HG02938 (cell line): ENCODE measurements at regions not wholly inside any gene's neighbourhood (a gene's known extent, or its start where the extent isn't known, plus 50 kb on each side); places are given as distances from the start of the nearest gene placed in this dataset.
"Not testable (repeated sequence)": the region's sequence is repeated elsewhere in the genome, so short reads cannot be mapped to it uniquely, and the experiment has no call there.

Experiments used
- ATAC-seq: cut with Tn5 transposase; IDR thresholded peaks from one replicate; pipeline ENCODE4 v1.9.1; 2021; ENCODE audit warnings: mild to moderate bottlenecking, moderate library complexity; ENCODE audit not compliant: unreplicated experiment

DNA sequence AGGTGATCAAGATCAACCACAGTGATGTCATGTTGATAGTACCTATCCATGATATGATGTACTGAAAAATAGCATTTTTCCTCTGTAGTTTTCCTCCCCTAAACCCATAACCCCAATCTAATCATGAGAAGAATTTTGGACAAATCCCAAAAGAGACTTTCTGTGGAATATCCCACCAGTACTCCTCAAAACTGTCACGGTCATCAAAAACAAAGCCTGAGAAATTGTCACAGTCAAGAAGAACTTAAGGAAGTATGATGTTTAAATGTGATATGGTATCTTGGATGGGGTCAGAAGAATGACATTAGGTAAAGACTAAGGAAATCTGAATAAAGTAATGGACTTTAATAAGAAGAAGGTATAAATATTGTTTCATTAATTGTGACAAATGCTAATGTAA lies 248.8 kb downstream of the RMST start:
- ATAC-seq: no peak

DNA sequence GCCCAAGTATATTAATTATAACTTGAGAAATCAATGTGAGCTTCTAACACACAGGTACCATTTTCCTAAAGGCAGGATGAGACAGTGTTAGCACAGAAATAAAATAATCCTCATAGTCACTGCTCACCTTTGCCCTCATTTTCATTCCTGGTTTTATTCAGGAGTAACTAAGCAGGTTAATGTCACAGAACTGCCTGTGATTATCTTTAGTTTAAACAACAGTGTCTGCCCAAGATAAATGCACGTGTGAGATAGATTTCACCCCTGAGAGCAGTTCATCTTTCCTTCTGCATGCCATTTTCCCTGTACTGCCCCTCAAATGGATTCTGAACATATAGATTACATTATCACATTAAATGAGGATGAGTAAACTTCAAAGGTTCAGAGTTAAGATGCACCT lies 250.7 kb downstream of the RMST start:
- ATAC-seq: no peak

DNA sequence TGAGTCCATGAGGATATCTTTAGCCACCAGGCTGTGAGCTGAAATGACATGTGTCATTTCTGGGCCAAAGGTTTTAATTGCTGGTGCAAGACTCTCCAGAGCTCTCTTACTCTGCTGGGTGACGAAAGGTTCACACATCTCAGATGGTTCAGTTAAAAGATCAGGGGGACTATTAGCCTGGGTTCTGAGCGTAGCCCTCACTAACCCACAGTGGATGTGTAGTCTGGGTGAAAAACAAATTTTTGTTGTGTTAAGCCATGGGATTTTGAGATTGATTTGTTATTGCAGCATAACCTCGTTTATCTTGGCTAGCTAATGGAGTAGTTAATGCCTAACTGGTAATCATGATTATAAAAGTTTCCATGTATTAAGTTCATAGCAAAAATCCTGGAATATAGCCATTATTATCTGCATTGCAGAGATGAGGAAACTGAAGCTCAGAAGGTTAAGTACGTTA lies 251.5 kb downstream of the RMST start:
- no peak for ATAC-seq

DNA sequence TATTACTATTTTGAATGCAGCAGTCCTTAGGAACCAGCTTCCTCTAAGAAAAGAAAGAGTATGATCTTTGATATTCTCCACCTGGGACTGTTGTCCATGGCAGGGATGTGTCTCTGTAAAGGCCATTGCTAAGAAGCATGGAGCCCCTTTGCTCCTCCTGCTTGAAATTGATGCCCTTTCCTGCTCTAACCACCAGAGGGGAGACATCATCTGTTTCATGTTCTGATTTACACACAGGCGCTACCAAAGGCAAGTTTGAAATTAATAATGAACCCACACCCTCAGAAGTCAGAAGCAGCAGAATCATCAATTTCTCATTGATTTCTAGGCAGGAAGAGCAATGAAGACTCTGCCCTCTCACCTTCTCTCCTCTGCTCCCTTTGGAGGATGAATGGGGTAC lies 253.8 kb downstream of the RMST start:
- no peak for ATAC-seq

DNA sequence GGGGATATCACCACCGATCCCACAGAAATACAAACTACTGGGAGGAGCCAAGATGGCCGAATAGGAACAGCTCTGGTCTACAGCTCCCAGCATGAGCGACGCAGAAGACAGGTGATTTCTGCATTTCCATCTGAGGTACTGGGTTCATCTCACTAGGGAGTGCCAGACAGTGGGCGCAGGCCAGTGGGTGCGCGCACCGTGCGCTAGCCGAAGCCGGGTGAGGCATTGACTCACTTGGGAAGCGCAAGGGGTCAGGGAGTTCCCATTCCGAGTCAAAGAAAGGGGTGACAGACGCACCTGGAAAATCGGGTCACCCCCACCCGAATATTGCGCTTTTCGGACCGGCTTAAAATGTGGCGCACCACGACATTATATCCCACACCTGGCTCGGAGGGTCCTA lies 261.2 kb downstream of the RMST start:
- ATAC-seq: not testable (repeated sequence)

DNA sequence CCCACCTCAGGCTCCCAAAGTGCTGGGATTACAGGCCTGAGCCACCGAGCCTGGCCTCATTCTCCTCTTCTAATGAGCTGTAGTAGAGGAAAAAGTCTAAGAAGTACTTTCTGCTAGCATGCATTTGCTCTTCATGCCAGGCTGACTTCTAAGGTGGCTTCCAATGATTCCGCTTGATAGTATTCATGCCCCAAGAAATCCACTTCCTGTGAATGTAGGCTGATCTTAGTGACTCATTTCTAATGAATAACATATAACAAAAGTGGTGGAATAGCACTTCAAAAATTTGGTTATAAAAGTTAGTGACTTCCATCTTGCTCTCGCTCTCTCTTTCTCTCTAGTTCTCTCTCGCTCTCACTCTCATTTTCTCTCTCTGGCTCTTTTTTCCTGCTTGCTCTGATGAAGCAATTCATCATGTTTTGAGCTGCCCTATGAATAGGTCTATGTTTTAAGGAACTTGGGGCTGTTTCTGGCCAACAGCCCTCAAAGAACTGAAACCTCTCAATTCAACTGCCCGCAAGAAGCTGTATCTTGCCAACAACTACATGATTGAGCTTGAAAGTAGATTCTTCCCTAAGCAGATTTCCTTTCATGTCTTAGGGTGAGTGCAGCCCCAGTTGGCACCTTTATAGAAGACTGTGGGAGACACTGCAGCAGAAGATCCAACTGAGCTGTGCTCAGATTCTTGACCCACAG lies 282.9 kb downstream of the RMST start:
- ATAC-seq: no peak

DNA sequence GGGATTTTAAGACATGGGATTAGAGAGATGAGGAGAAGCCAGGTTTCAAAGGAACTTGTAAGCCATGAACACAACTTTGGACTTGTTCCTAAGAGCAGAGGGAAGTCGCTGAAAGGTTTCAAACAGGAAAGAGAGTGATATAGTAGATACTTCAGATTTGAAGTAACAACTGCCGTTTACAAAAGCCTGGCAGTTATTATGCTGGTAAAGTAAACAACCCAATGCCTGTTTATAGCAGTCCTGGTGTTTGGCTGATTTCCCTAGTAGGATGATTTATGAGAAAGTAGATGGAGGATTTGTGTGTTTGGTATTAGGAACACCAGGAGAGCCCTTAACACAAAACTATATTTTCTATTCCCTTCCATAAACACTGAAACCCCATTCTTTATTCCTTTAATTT lies 285.7 kb downstream of the RMST start:
- no peak for ATAC-seq

DNA sequence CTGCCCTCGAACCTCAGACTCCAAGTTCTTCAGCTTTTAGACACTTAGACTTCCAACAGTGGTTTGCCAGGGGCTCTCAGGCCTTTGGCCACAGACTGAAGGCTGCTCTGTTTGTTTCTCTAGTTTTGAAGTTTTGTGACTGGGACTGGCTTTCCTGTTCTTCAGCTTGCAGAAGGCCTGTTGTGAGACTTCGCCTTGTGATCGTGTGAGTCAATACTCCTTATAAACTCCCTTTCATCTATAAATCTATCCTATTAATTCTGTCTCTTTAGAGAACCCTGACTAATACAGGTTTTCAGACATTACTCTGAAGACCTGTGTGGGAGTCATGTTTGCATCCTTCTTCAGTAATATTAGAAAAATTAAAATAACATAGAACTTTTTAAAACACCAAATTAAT lies 289.1 kb downstream of the RMST start:
- ATAC-seq: no peak

DNA sequence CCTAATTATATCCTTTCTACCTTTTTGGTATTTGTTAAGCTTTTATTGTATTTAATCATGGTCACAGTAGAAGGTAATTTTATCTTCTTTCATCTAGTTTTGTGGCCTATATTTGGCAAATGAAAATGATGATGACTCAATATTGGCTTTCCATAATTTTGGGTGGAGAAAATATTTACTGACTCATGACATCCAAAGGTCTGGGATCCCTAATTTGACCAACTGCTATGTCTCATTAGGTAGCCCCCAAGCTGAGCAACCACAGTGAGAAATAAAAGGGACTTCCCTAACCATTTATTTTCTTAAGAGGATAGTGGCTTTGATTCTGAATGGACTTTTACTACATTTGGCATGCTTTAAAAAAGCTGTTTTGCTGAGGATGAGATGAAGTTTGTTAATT lies 289.5 kb downstream of the RMST start:
- ATAC-seq: no peak

DNA sequence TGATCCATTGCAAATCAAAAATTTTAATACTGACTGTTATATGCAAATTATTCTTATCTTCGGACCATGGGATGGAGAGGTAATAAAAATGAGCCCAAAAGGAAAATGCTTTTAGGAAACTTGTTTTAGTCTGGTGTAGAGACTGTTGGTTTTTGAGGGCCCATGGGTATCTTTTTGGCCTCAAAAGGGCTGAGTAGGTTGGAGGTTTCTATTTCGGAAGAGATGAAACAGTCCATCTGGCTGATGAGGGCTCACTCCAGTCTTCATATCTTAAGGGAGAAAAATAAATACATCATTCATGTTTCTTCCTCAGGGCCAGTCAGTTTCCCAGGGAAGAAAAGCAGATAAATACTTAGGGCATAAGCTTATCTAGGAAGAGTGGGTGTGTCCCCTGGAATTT lies 290.7 kb downstream of the RMST start:
- ATAC-seq: no peak

DNA sequence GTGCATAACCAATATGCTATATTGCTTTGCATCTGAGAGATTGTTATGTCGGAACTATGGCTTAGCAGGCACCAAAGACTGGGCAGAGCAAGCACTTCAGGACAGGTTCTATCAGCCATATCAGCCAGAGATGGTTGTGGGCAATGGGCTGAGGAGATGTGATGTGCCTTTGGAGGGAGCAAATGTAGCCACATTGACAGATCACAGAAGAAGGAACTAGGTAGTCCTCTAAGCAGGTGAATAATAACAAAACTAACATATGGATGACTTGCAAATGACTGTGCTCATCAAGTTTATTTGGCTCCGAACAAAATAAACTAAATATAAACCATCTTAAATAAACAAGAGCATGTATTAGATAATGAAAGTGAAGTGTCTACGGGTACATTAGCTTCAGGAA lies 291.7 kb downstream of the RMST start:
- no peak for ATAC-seq

DNA sequence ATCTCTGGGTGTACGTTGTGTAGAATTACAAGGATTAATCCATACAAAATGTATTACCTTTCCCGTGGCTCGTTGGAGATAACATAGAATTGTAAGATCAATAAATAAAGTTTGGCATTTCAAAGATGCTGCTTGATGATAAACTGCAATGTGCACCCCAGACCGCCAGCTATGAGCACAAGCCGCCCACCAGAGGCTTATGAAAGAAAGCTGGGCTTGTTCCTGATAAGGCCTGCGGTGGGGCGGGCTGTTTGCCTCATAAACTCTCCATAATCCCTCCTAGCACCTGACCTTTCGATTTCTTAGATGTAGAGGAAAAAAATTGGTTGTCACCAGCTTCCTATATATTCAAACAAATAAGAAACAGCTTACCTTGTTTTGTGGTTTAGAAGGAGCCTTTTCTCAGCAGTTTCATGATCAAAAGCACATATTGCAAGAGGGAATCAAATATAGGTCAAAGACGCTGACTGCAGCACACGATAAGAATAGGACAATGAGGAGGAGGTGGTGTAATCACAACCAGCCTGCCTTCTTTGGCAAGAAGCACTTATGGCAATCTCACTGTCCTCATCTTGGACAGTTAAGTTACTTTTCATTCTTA lies 293.6 kb downstream of the RMST start:
- no peak for ATAC-seq

DNA sequence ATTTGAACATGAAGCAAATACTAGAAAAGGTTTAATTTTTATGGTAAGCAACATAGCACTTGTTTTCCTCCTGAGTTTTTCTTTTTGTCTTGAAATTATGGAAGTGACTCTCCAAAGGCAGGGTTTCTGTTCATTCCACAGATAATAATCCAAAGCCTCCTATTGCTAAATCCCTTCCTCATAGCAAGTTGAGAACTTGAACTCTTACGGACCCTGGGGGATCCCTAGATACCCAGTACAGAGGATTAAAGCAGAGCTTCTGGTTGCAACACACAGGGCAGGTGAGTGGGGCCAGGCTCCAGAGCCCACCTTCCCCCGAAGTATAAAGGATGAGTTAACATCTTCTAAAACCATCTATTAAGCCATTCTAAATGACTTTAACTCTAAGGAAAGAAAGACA lies 294.1 kb downstream of the RMST start:
- ATAC-seq: no peak

DNA sequence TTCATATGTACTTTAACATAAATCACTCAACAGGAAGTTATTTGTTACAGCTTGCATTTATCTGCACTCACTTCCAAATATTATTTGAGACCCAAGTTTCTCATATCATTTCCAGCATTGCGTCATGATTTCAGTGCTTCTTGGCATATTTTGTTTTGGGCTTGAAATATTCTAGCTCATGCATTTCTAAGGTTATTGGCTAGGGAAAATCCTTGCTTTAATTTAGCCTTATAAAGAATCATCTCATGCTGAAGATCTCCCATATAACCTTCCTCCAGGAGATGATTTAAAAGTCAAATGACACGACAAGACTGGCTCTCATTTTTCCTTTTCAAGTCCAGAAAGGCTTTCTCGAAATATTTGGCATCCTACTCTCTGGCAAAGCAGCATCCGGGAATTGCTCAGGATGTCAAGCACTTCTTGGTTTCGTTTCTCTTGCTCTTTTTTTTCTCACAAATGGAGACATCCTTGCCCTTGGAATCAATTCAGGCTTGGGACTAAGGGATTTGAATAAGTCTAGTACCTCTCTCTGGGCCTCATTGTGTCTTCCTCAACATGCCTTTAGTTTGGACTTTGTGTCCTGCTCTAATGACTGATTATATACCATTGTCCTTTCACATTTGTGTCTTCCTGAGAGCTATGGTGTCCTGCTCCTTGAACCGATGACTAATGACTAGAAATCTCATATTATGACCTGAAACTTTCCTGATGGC lies 295.0 kb downstream of the RMST start:
- ATAC-seq: no peak

DNA sequence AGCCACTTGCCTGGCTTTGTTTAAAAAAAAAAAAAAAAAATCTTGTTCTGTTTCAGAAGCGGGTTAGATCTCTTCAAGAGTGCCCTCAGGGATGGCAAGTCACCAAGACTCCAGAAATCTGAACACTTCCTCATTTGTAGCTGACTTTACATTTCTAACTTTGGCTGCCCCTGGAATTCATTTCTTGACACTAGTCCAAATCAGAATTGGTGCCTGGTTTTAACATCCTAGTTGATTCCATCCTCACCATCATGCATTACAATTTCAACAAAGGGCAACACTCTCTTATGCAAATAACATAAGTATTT lies 295.5 kb downstream of the RMST start:
- ATAC-seq: no peak

DNA sequence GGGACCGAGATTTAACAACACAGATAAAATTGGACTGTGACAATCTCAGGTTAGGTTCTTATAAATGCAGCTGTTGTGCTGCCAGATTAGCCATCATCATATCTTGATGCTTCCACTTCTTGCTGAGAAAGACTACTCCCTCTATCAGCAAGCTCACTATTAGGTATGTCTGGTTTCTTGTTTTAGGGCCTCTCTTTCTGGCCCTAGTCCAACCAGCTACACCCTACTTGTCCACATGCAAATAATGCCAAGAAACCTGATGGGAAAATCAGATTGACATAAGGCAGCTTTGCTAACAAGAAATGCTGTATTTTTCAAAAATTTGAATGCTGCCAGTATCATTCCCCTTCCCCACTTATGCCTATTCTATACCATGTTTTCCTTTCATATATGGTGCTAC lies 296.0 kb downstream of the RMST start:
- ATAC-seq: no peak

DNA sequence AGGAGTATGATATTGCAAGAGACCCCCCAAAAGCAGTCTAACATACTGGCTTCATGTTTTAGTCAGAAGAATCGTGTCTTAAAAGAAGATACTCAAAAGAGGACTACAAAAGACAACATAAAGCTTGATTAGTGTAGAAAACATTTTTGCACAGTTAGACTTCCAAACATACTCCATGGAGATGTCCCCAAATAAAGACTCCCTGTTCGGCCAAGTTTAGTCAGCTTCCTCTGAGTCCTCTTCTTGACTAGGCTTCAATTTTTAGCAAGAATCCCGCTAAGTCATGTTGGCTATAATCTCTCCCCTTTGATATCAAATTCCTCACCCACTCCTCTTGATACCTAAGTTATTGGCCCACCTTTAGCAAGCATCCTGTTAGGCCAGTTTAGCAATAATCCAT lies 298.0 kb downstream of the RMST start:
- no peak for ATAC-seq

DNA sequence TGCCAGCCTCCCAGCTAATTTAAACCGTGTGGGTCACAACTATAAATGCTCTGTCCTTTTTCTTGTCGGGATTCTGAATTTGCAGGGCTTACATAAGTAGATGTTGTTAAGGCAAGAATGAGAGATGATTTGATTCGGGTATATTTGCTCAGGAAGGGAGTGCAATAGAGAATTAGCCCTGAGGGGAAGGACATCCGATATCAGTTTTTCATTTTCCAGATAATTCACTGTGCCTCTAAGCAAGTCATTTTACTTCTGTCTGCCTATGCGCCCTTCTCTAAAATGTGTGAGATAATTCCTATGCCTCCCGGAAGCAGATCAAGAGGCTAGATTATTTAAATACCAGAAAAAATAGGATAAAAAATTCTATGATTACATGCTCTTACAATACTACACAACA lies 300.5 kb downstream of the RMST start:
- ATAC-seq: no peak

DNA sequence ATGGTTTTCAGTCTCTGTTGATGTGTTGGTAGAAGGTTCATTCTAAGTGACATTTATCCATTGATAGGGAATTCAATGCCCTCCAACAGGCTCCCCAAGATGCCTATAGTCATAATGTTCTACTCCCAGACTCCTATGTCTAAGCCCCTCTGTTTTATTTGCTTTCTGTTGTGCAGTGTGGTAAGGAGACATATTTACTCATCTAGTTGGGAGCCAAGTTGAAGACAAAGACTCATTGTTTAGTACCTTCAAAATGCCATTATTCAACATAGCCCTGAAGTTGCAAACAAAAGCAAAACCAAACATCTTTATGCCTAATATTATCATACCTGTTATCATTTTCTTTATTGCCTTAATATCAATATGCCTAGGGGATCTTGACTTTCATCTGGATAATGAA lies 302.1 kb downstream of the RMST start:
- ATAC-seq: no peak

DNA sequence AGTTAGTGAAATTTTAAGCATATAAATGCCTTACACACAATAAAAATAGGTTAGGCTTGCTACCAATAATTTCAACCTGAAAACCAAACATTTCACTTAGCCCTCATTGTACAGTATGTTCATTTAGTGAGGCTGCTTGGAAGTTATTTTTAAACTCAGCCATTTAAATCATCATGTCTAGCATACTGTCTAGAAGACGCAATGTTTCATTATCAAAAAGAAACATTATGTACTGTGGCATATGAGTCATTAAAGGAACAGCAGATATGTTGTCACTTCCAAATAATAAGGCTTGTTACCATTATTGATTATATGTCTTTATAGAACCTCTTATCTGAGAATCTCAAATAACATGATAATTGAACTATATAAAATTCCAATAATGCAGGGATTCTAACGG lies 304.7 kb downstream of the RMST start:
- no peak for ATAC-seq

DNA sequence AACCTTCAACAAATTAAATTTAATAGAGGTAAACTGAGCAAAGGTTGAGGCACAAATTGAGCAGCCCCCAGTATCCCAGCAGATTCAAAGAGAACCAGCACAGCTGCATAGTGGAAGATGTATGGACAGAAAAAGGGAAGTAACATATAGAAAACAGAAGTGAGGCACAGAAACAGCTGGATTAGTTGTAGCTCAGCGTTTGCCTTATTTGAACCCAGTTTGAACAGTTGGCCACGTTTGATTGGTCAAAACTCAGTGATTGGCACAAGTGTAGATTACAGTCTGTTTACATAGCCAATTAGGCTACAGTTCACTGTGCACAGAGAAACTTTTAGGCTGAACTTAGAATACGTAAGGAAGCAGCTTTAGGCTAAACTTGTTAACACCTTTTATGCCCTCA lies 315.5 kb downstream of the RMST start:
- ATAC-seq: no peak

DNA sequence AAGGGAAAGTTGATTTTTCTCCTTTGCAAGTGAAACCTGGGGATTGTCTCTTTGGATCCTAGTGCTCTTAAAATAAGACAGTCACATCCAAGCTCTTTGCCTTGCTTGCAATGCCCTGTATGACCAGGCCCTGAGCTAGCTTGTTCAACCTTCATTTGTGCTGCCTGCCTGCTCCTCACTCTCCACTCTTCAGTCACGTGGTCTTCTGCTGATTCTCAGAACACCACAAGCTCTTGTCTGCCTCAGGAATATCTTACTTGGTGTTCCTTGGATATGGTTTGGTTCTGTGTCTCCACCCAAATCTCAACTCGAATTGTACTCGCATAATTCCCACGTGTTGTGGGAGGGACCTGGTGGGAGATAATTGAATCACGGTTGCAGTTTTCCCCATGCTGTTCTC lies 318.7 kb downstream of the RMST start:
- no peak for ATAC-seq

DNA sequence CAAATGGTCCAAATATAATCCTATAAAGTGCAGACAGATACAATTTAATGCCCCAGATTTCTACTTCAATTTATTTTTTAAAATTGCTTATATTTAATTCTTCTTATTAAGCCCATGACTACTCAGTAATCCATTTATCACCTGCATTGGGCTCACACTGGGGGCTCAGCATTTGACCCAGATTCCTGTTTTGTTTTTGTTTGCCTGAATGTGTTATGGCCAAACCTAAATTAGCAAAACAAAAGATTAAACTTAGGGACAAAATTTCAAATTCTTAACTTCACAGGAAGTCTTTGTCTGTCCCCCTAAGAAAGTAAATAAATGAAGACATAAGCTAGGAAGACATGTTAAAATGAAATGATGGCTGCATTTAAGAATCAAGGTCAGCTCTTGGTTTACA lies 322.3 kb downstream of the RMST start:
- no peak for ATAC-seq
